IPS DF 19.7 (cell line): ENCODE measurements at regions not wholly inside any gene's neighbourhood (a gene's known extent, or its start where the extent isn't known, plus 50 kb on each side); places are given as distances from the start of the nearest gene placed in this dataset.

Experiments
- DNase-seq: peaks from one replicate; pipeline ENCODE4 v3.0.0-alpha.2; 2013; ENCODE audit warnings: low read depth, low spot score

DNA sequence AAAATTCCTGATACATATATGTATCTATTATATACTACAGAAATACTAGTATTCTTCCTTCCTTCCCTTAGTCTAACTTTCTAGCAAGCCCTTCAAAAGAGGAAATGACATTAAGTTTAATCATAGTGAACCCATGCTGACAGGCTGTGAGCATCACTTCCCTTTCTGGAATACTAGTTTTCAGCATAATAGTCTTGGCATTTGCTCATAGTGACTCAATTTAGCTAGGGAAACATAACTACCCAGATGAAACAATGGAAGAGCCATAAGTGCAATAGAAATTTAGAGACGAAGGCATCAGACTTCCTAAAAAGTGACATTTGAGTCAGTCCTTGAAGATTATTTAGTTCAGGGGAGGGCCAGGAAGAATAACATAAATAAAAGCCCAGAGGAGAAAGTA is 184.5 kb upstream of the CRY1 start:
- DNase-seq, result no peak

DNA sequence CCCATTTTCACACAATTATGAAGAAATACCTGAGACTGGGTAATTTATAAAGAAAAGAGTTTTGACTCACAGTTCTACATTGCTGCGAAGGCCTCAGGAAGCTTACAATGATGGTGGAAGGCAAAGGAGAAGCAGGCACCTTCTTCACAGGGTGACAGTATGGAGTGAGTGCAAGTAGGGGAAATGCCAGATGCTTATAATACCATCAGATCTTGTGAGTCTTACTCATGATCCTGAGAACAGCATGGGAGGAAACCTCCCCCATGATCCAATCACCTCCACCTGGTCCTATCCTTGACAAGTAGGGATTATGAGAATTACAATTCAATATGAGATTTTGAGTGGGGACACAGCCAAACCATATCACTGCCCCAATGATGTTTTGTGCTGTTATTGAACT is 189.3 kb upstream of the CRY1 start:
- no peak for DNase-seq

DNA sequence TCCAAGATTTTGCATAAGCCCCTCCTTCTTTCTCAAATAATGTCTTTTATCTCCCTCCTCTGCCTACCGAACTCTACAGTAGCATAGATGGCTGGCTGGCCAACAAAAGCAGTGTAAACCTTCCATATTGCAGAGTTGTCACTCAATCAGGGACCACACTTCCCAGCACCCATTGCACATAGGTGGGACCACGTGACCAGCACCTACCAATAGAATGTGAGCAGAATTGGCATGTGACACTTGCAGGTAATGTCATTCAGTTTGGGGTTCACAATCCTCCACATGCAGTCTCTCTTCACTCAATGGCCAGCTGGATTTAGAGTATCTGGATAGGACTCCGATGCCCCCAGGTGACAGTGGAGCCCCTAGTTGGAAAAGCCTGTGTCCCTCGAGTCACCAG is 190.3 kb upstream of the CRY1 start:
- DNase-seq, result no peak

DNA sequence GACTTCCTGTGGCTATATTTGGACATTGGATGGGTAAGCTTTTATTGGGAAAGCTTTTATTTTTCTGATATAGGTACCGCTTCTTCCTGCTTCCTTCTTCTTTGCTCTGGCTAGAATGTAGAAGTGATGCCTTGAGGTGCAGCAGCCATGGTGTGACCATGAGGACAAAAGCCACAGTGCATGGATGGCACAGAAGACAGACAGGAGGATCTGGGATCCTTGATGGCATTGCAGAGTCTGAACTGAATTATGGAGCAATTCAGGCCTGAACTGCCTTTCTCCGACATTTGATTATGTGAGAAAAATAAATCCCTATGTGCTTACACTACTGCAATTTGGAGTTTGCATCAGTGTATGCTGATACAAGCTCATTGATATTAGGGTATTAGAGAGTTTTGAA is 191.3 kb upstream of the CRY1 start:
- DNase-seq, result no peak

DNA sequence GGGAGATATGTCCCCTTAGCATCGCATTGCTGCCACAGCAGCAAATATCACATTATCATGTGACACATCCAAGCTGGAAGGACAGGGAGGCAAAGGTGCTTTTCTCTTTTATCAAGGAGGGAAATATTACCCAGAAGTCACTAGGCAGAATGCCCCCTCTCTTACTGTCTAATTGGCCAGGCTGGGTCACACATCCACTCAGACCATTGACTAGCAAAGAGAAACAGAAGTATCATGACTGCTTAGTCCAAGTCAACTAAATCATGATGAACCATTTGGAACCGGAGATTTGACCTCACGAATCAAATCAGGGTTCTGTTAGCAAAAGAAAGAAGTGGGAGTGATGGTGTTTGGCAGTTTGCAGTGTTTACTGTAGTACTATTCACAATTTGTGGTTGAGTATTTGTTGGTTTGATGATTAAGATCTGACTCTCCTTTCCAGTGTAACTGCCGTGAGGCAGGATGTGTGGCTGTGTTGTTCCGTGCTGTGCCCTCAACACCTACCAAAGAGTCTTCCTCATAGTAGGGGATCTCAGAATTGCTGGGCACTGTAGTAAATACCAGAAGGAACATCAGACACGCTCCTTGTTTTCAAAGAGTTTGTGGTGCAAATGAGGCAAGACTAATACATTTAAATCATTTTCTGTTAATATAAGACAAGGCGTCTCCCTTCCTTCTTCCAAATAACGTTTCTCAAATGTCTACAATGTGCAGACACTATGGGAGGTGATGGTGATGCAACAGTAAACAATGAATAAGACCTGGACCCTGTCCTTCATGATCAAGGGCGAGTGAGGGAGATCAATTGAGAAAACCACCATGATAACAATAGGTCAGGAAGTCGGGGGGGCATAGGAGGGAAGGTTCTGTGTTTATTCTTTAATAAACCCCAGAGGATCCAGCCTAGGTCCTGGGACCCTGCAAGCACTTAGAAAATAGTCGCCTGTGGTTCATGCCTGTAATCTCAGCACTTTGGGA is 194.4 kb upstream of the CRY1 start:
- no peak for DNase-seq

DNA sequence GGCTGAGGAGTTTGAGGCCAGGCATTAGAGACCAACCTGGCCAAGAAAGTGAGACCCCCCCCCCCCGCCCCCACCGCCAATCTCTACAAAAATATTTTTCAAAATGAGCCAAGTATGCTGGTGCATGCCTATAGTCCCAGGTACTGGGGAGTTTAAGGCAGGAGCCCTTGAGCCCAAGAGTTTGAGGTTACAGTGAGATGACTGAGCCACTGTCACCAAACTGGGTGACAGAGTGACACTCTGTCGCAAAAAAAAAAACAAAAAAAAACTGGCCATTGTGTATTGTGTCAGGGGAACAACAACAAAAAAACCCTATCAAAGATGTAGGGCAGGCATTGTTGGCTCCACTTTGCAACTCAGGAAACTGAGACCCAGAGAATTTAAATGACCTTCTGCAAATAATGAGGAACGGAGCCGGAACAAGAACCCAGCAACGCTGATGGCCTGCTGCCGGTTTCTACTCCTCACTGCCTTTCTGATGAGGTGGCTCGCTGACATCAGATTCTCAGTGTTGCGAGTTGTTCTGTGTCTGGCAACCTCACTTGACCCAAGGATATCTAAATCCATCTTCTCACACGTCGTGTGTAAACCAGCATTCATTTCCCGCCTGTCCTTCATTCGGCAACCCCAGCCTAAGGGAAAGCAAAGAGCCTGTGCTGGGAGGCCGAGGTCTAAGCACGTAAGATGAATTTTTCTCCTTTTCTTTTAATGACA is 195.2 kb upstream of the CRY1 start:
- no peak for DNase-seq

DNA sequence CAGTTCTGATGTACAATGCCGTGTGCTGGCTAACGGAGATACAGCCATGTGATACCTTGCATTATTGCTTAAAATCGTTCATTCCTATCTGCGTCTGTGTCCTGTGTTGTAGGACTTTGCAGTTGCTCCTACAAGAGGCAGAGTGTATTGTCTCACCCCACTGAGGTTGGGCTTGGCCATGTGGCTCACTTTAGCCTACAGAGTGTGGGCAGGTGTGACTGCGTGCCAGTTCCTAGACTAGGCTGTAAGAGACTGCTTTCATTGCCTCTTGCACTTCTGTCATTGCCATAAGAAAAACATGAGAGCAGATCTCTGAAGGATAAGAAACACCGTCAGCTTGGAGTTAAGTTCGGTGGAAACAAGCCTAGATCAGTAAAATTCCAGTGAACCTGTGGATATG is 197.7 kb upstream of the CRY1 start:
- no peak for DNase-seq

DNA sequence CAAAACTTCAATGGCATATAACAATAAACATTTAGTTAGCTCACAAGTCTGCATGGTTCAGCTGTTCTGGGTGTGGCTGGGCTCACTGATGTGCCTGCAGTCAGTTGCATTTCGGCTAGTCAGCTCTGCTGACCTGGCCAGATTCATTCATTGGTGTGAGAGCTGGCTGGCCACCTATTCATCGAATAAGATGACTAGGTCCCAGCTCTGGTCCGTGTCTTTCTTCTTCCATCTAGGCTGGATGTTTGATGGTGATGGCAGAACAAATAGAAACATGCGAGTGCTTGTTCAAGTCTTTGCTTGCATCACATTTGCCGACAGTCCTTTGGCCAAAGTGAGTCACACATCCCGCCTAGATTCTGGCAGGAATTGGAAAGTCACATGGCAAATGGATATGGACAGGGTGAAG is 203.3 kb upstream of the CRY1 start:
- DNase-seq, result no peak

DNA sequence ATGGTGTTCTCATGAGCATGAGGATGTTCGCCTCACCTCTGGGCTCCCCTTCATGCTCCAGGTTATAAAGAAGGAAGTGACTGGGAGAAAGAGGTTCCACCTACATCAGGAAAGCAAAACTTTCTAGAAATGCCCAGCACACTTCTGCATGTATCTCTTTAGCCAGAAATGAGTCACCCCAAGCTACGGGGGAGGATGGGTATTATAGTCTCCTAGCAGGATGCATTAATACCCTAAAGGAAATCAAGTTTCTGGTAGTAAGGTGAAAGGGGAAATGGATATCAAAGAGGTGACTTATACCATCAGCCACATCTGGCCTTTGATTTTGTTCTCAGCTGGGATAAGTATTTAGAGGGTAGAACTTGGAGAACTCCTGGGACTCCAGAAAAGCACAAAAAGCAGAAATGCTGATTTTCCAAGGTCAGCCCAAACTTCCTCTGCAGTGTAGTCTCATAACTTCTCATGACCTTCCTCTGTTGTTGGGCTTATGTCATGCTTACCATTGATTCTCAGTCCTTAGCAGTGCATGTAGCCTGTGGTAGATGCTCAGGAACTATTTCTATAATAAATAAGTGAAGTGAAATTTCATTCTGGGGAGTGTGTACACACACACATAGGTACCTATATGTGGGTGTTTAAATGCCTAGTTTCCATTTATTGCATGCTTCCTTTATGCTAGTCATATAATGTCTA is 209.4 kb upstream of the CRY1 start:
- no peak for DNase-seq

DNA sequence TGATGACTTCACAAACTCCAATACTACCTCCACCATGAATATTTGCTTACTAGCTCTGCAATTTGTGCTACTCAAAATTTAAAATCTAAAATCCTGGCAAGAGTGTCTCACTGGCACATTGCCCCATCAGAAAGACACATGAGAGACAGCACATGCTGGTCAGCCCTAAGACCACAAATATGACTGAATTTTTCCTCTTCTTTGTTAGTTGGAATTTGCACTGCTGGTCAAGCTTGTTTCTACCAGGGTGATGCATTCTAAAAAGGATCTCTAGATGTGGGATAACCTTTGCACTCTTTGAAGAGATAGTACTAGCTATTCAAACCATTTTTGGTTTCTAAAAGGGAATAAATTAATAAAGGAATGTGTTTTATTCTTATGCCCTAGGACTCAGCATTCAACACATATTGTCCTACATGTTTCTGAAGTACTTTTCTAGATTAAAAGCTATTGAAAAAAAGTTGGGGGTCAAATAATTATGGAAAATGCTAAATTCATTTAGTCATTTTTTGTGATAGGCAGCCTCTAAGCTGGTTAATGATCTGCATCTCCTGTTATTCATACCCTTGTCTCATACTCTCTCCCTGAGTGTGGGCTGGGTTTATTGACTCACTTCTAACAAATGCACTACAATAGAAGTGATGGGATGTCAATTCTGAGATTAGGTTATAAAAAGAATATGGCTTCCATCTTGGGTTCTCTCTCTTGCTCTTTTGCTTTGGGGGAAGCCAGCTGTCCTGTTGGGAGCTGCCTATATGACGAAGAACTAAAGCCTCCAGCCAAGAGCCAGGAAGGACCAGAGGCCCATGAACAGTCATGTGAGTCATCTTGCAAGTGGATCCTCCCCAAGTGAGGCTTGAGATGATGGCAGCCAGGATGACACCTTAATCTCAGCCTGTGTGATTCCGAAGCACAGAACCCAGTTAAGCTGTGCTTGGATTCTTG is 211.5 kb upstream of the CRY1 start:
- DNase-seq, result no peak

DNA sequence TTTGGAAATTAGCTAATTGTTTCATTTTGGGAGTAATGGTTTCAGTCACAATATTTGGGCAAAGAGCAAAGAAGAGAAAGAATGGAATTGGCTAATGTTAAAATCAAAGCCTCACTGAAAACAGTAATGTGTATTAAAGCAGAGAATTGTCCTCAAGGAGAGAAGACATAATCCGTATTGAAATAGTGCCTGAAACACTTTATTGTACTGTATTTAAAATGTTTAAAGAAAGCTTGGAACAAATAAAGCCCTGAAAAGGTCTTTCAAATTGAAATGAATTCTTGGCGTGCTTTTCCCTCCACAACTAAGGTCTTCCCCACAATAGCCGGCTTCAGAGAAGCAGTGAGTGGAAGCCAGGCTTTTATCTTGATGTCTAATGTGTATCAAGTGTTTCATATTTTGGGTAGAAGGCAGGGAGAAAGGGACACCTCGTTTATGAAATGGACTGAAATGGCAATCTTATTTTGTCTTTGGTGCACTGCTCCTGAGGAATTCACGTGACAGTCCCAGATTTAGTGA is 212.9 kb upstream of the CRY1 start:
- DNase-seq, result no peak

DNA sequence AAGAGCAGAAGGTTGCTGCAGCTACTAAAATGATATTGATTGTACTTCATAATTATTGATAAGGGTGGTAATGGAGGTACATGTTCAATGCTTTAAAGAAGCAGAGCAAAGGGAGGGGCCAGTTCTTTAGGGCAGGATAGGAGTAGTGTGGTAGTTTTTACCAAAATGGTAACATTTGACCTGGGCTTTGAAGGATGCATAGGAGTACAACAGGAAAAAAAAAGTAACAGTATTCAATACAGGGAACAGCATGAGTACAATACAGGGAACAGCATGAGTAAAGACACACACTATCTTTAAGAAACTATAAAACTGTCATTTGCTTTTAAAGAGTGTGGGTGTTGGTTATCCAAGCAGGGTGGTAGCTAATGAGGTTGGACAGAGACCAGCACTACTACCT is 215.0 kb upstream of the CRY1 start:
- no peak for DNase-seq

DNA sequence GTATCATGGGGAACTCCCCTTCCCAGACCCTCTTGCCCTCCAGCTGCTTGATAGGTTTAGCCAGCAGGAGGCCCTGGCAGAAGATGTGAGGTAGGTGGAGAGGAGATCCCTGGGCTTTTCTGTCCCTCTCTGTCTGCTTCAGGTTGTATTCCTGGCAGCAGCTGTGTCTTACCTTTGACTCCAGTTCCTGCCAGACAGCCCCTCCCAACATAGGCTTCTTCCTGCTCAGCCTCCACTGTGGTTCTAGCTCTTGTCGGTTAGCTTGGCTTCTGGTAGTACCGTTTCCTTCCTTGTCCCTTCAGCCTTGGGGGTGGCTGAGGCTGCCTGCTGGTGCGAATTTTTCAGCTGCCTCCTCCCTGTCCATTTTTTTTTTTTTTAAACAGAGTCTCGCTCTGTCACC is 215.7 kb upstream of the CRY1 start:
- DNase-seq, result no peak

DNA sequence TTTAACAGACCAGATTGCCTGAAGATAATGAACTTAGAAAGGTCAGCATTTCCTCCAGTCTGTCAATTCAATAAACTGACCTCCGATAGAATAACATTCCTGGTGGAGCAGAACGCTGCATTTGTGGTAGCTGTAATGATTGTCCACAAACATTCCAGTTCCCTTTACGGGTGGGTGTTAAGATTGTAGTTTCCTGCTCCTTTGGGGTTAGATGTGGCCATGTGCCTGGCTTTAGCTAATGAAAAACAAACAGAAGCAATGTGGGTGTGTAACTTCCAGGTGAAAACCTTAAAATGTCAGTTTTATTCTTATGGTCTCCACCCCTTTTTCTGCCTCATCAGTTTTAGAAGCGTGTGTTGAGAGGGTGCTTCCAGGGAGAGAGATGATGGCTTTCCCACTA is 217.3 kb upstream of the CRY1 start:
- DNase-seq, result no peak

DNA sequence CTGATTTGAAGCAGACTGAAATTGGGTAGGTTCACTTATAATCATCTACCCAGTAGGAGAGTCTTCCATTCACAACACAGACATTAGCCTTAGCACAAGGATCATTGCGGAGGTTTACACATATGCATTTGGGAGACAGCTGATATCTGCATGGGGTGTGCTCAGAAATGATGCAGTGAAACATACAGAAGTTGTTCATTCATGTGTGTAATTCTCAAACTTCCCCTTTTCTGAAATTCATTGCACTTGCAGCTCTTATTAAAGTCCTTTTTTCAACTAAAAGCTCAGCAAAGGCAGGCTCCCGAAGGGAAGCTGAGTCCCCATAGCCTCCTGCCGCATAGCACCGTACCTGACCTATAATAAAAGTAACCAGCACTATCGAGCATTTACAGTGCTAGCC is 218.3 kb upstream of the CRY1 start:
- DNase-seq, result no peak

DNA sequence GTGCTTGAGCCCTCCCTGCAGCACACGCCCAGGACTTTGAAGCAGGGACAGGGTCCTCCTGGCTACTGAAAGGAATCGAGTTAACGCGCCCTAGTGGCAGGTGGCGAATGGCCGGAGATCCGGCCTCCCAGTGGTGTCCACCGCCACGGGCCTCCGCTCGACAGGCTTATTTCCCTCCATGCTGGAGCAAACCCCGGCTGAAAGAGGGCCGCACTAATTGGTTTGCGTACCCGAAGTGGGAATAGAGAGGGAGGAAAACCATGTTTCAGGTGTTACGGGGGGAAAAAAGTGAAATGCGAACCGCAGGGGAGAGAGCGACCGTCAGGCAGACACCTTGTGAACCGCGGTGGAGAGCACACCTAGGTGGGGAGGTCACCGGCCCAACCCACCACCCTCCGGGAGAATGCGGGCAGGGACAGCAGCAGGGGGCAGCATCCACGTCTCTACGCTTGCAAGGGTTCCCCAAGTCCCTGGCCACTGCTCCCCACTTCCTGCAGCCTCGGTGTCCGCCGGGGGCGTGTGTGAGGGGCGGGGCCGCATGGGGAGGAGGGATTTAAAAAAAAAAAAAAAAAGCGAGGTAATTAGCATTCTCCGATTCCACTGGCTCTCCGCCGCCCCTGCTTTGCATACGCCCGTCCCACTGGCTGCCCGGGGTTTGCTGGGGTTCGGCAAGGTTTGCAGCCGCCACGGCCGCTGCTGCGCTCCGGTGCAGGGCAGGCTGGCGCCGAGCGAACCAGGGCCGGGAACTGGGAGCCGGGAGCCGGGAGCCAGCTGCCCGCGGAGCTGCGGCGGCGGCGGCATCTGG is 224.6 kb upstream of the CRY1 start:
- DNase-seq, result no peak

DNA sequence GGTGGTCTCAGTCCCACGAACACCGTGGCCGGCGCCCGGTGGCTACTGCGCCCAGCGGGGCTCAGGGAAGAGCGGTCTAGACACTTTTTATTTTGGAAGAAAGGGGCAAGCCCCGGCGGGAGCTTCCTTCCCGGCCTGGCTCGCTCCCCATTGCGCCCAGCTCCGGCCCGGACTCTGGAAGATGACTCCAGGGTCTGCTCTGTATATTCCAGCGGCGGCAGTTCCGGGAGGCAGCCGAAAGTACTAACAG is 225.1 kb upstream of the CRY1 start:
- no peak for DNase-seq

DNA sequence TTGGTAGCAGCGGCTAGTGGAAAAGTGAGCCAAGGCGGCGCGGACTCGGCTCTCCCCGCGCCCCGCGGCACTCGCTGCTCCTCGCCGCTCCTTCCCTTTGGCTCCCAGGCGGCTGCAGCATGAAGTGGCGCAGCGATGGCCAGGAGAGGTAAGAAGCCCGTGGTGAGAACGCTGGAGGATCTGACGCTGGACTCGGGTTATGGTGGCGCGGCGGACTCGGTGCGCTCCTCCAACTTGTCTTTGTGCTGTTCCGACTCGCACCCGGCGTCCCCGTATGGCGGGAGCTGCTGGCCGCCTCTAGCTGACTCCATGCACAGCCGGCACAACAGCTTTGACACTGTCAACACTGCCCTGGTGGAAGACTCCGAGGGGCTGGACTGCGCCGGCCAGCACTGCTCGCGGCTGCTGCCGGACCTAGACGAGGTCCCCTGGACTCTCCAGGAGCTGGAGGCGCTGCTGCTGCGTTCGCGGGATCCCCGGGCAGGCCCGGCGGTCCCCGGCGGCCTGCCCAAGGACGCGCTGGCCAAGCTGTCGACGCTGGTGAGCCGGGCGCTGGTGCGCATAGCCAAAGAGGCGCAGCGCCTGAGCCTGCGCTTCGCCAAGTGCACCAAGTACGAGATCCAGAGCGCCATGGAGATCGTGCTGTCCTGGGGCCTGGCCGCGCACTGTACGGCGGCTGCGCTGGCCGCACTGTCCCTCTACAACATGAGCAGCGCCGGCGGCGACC is 225.6 kb upstream of the CRY1 start:
- DNase-seq, result no peak

DNA sequence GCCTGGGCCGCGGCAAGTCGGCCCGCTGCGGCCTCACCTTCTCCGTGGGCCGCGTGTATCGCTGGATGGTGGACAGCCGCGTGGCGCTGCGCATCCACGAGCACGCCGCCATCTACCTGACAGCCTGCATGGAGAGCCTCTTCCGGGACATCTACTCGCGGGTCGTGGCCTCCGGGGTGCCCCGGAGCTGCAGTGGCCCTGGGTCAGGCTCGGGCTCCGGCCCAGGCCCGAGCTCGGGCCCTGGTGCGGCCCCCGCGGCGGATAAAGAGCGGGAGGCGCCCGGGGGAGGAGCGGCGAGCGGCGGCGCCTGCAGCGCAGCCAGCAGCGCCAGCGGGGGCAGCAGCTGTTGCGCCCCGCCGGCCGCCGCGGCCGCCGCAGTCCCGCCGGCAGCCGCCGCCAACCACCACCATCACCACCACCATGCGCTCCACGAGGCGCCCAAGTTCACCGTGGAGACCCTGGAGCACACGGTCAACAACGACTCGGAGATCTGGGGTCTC is 226.2 kb upstream of the CRY1 start:
- DNase-seq, result no peak
